GM23338 (cell line): ENCODE measurements at regions not wholly inside any gene's neighbourhood (a gene's known extent, or its start where the extent isn't known, plus 50 kb on each side); places are given as distances from the start of the nearest gene placed in this dataset.

Experiments used
- ATAC-seq: fragments of 200-7000 bp; cut with Tn5 transposase; 3 replicates; pipeline ENCODE4 v1.9.1; 2020
- DNase-seq: peaks from one replicate; pipeline ENCODE4 v3.0.0-alpha.2; 2015; ENCODE audit warnings: low spot score
- H2AFZ ChIP-seq: fragments of 200-600 bp; sonication (generic); 2 replicates; pipeline ENCODE4 v1.8.0; 2016; ENCODE audit warnings: antibody characterized with exemption, mild to moderate bottlenecking, moderate library complexity
- H3F3A ChIP-seq: fragments of 200-600 bp; sonication (generic); replicated peaks from 2 replicates; pipeline ENCODE4 v1.8.0; 2017; ENCODE audit warnings: antibody characterized with exemption, mixed run types, low read depth
- H3K27ac ChIP-seq: fragments of 200-600 bp; sonication (generic); 2 replicates; pipeline ENCODE4 v1.6.1; 2016; ENCODE audit warnings: low read depth
- H3K27me3 ChIP-seq: fragments of 200-600 bp; sonication (generic); 2 replicates; pipeline ENCODE4 v1.8.0; 2016; ENCODE audit warnings: mild to moderate bottlenecking, mixed run types, moderate library complexity; ENCODE audit not compliant: insufficient read depth
- H3K36me3 ChIP-seq: fragments of 200-600 bp; sonication (generic); 2 replicates; pipeline ENCODE4 v1.8.0; 2016; ENCODE audit warnings: mild to moderate bottlenecking; ENCODE audit not compliant: insufficient read depth
- H3K4me1 ChIP-seq: fragments of 200-600 bp; sonication (generic); 2 replicates; pipeline ENCODE4 v1.8.0; 2016; ENCODE audit warnings: mild to moderate bottlenecking, moderate library complexity; ENCODE audit not compliant: insufficient read depth
- H3K4me2 ChIP-seq: fragments of 200-600 bp; sonication (generic); 2 replicates; pipeline ENCODE4 v1.7.1; 2017; ENCODE audit warnings: mixed run types
- H3K4me3 ChIP-seq: fragments of 200-600 bp; sonication (generic); 2 replicates; pipeline ENCODE4 v1.6.1; 2016; ENCODE audit warnings: mixed run types
- H3K79me2 ChIP-seq: fragments of 200-600 bp; sonication (generic); replicated peaks from 2 replicates; pipeline ENCODE4 v1.8.0; 2017; ENCODE audit warnings: mild to moderate bottlenecking; ENCODE audit not compliant: insufficient read depth
- H3K9me2 ChIP-seq: fragments of 200-600 bp; sonication (generic); 2 replicates; pipeline ENCODE4 v1.8.0; 2017; ENCODE audit not compliant: insufficient read depth
- H4K20me1 ChIP-seq: fragments of 200-600 bp; sonication (generic); replicated peaks from 2 replicates; pipeline ENCODE4 v1.8.0; 2017; ENCODE audit warnings: mild to moderate bottlenecking; ENCODE audit not compliant: insufficient read depth
- H3K27ac Mint-ChIP-seq: 2 replicates; pipeline ENCODE4 v1.8.0; 2020; ENCODE audit warnings: inconsistent platforms, mild to moderate bottlenecking, moderate library complexity, mixed read lengths
- H3K27me3 Mint-ChIP-seq: 3 replicates; pipeline ENCODE4 v1.8.0; 2022; ENCODE audit warnings: low read depth, mild to moderate bottlenecking, moderate library complexity, mixed read lengths, inconsistent platforms; ENCODE audit not compliant: insufficient read depth, poor library complexity
- H3K36me3 Mint-ChIP-seq: 3 replicates; pipeline ENCODE4 v1.8.0; 2021; ENCODE audit warnings: low read depth, mild to moderate bottlenecking, inconsistent platforms, moderate library complexity, mixed read lengths
- H3K4me1 Mint-ChIP-seq: 3 replicates; pipeline ENCODE4 v1.8.0; 2020; ENCODE audit warnings: mild to moderate bottlenecking, inconsistent platforms, mixed read lengths
- H3K4me3 Mint-ChIP-seq: 3 replicates; pipeline ENCODE4 v1.8.0; 2021; ENCODE audit warnings: moderate library complexity, mild to moderate bottlenecking, inconsistent platforms, mixed read lengths
- H3K9me3 Mint-ChIP-seq: 3 replicates; pipeline ENCODE4 v1.8.0; 2020; ENCODE audit warnings: moderate library complexity, mild to moderate bottlenecking, inconsistent platforms, mixed read lengths
- CREB1 ChIP-seq: fragments of 250-450 bp; sonication (Bioruptor Pico); IDR thresholded peaks from 2 replicates; pipeline ENCODE4 v1.5.0; 2020; ENCODE audit warnings: low read depth, mild to moderate bottlenecking, moderate library complexity
- EZH2 ChIP-seq: fragments of 200-600 bp; sonication (generic); IDR thresholded peaks from one replicate; pipeline ENCODE4 v1.8.0; 2017; ENCODE audit warnings: antibody characterized with exemption, mild to moderate bottlenecking, low read depth; ENCODE audit not compliant: unreplicated experiment
- EZH2phosphoT487 ChIP-seq: fragments of 200-600 bp; sonication (generic); IDR thresholded peaks from one replicate; pipeline ENCODE4 v1.8.1; 2018; ENCODE audit warnings: antibody characterized with exemption; ENCODE audit not compliant: unreplicated experiment
- JUNB ChIP-seq: IDR thresholded peaks from one replicate; pipeline ENCODE4 v1.6.1; 2016; ENCODE audit warnings: antibody characterized with exemption; ENCODE audit not compliant: unreplicated experiment
- REST ChIP-seq: IDR thresholded peaks from one replicate; pipeline ENCODE4 v1.6.1; 2018; ENCODE audit warnings: antibody characterized with exemption; ENCODE audit not compliant: unreplicated experiment
- ZNF462 ChIP-seq: fragments of 250-450 bp; sonication (Bioruptor Pico); IDR thresholded peaks from 2 replicates; pipeline ENCODE4 v1.5.0; 2020; ENCODE audit warnings: mild to moderate bottlenecking, moderate library complexity

GRCh38 chr9:104276709-104277245, 182.7 kb downstream of the SMC2 start (continued):
- TF ChIP-seq ZNF462 (CRISPR knock-in tag) = no peak
- TF ChIP-seq EZH2 = no peak
- TF ChIP-seq EZH2phosphoT487 = no peak
- no peak for TF ChIP-seq CREB1 (CRISPR knock-in tag)
- TF ChIP-seq JUNB = no peak

- no peak overlapping the region for H3K4me3 Mint-ChIP-seq
- Histone ChIP-seq H3K27me3 (no peaks in the 10 kb centered on the region), H3K4me2 (no peak overlapping the region), H4K20me1 (no peaks in the 10 kb centered on the region), H3K36me3 (no peaks in the 10 kb centered on the region), H3K9me2 (peaks cover 16% of the 10 kb centered on the region; the same call in 1 of the 2 replicates), H3K4me3 (no peak overlapping the region), H3K27ac (no peak overlapping the region), H3K79me2 (no peaks in the 10 kb centered on the region), H3K4me1 (peaks cover 1% of the 10 kb centered on the region; the same call in 1 of the 2 replicates), H3F3A (no peaks in the 10 kb centered on the region), H2AFZ (no peak overlapping the region)
- H3K4me1 Mint-ChIP-seq = peaks cover under 1% of the 10 kb centered on the region; the same call in 2 of the 3 replicates
- ATAC-seq (no peak), DNase-seq (no peak)
- H3K9me3 Mint-ChIP-seq = no peaks in the 10 kb centered on the region; the same call in 2 of the 3 replicates
- H3K36me3 Mint-ChIP-seq = no peaks in the 10 kb centered on the region
- TF ChIP-seq REST (no peak), EZH2 (no peak), EZH2phosphoT487 (no peak)
- H3K27ac Mint-ChIP-seq = no peak overlapping the region
- H3K27me3 Mint-ChIP-seq = no peaks in the 10 kb centered on the region
These were observed 184.9 kb downstream of the SMC2 start for GRCh38 chr9:104278929-104279496.
